SK-N-SH treated with all-trans-retinoic acid at 6 μM for 48 hours (cell line): ENCODE measurements at regions not wholly inside any gene's neighbourhood (a gene's known extent, or its start where the extent isn't known, plus 50 kb on each side); places are given as distances from the start of the nearest gene placed in this dataset.

Experiments used
- ATAC-seq: fragments of 200-7000 bp; cut with Tn5 transposase; 3 replicates; pipeline ENCODE4 v1.9.1; 2020; ENCODE audit warnings: mild to moderate bottlenecking, moderate library complexity
- ARNTL ChIP-seq: fragments of 450-650 bp; formaldehyde crosslinking; IDR thresholded peaks from 2 replicates; pipeline ENCODE4 v1.5.0; 2020; ENCODE audit warnings: low read depth, mild to moderate bottlenecking, moderate library complexity, borderline replicate concordance
- BACH2 ChIP-seq: fragments of 250-450 bp; sonication (Bioruptor Pico); IDR thresholded peaks from 2 replicates; pipeline ENCODE4 v1.9.0; 2021; ENCODE audit warnings: mild to moderate bottlenecking, borderline replicate concordance
- CSDC2 ChIP-seq: fragments of 250-450 bp; sonication (Bioruptor Pico); IDR thresholded peaks from 2 replicates; pipeline ENCODE4 v1.5.0; 2020; ENCODE audit warnings: mild to moderate bottlenecking, moderate library complexity
- CSRNP3 ChIP-seq: fragments of 250-450 bp; sonication (Bioruptor Pico); IDR thresholded peaks from 2 replicates; pipeline ENCODE4 v1.5.1; 2021; ENCODE audit warnings: mild to moderate bottlenecking, moderate library complexity
- ESRRG ChIP-seq: fragments of 250-450 bp; sonication (Bioruptor Pico); IDR thresholded peaks from 2 replicates; pipeline ENCODE4 v1.6.1; 2021; ENCODE audit warnings: mild to moderate bottlenecking
- GLIS3 ChIP-seq: fragments of 250-450 bp; sonication (Bioruptor Pico); IDR thresholded peaks from 2 replicates; pipeline ENCODE4 v1.5.0; 2020; ENCODE audit warnings: mild to moderate bottlenecking, moderate library complexity
- ISL1 ChIP-seq: fragments of 250-450 bp; sonication (Bioruptor Pico); IDR thresholded peaks from 2 replicates; pipeline ENCODE4 v2.1.2; 2022; ENCODE audit warnings: mild to moderate bottlenecking, moderate library complexity
- OSR1 ChIP-seq: fragments of 250-450 bp; sonication (Bioruptor Pico); IDR thresholded peaks from 2 replicates; pipeline ENCODE4 v1.8.0; 2022; ENCODE audit warnings: moderate library complexity, mild to moderate bottlenecking, inconsistent platforms
- PATZ1 ChIP-seq: fragments of 250-450 bp; sonication (Bioruptor Pico); IDR thresholded peaks from 2 replicates; pipeline ENCODE4 v1.8.0; 2020; ENCODE audit warnings: mild to moderate bottlenecking, moderate library complexity, borderline replicate concordance
- PPARA ChIP-seq: fragments of 250-450 bp; sonication (Bioruptor Pico); IDR thresholded peaks from 2 replicates; pipeline ENCODE4 v1.5.0; 2020; ENCODE audit warnings: mild to moderate bottlenecking, borderline replicate concordance
- RARB ChIP-seq: fragments of 250-450 bp; sonication (Bioruptor Pico); IDR thresholded peaks from 2 replicates; pipeline ENCODE4 v1.8.0; 2021; ENCODE audit warnings: mild to moderate bottlenecking, moderate library complexity
- SNAI2 ChIP-seq: fragments of 250-450 bp; sonication (Bioruptor Pico); IDR thresholded peaks from 2 replicates; pipeline ENCODE4 v1.5.0; 2020; ENCODE audit warnings: mild to moderate bottlenecking, moderate library complexity
- TCF4 ChIP-seq: fragments of 250-450 bp; sonication (Bioruptor Pico); IDR thresholded peaks from 2 replicates; pipeline ENCODE4 v1.8.0; 2021; ENCODE audit warnings: mild to moderate bottlenecking, moderate library complexity, borderline replicate concordance
- TOX ChIP-seq: fragments of 250-450 bp; sonication (Bioruptor Pico); IDR thresholded peaks from 2 replicates; pipeline ENCODE4 v1.8.0; 2021; ENCODE audit warnings: mild to moderate bottlenecking, moderate library complexity, borderline replicate concordance
- TSHZ2 ChIP-seq: fragments of 250-450 bp; sonication (Bioruptor Pico); IDR thresholded peaks from 2 replicates; pipeline ENCODE4 v1.5.0; 2020; ENCODE audit warnings: mild to moderate bottlenecking, moderate library complexity
- ZC3H10 ChIP-seq: fragments of 250-450 bp; sonication (Bioruptor Pico); IDR thresholded peaks from 2 replicates; pipeline ENCODE4 v1.5.1; 2021; ENCODE audit warnings: mild to moderate bottlenecking, moderate library complexity
- ZFP3 ChIP-seq: fragments of 250-450 bp; sonication (Bioruptor Pico); IDR thresholded peaks from 2 replicates; pipeline ENCODE4 v1.5.0; 2020; ENCODE audit warnings: mild to moderate bottlenecking, moderate library complexity
- ZFP30 ChIP-seq: fragments of 450-650 bp; formaldehyde crosslinking; IDR thresholded peaks from 2 replicates; pipeline ENCODE4 v1.5.0; 2022; ENCODE audit warnings: mild to moderate bottlenecking, moderate library complexity
- ZNF565 ChIP-seq: fragments of 450-650 bp; formaldehyde crosslinking; conservative IDR thresholded peaks from 2 replicates; pipeline ENCODE4 v1.5.0; 2020; ENCODE audit warnings: low read depth, mild to moderate bottlenecking, moderate library complexity
- ZNF70 ChIP-seq: fragments of 450-650 bp; formaldehyde crosslinking; IDR thresholded peaks from 2 replicates; pipeline ENCODE4 v1.5.0; 2020; ENCODE audit warnings: mild to moderate bottlenecking, moderate library complexity
- ZNF8 ChIP-seq: fragments of 450-650 bp; formaldehyde crosslinking; IDR thresholded peaks from 2 replicates; pipeline ENCODE4 v1.5.0; 2020; ENCODE audit warnings: mild to moderate bottlenecking, moderate library complexity
- TF ChIP-seq, protein P1 (sequence below): fragments of 250-450 bp; sonication (Bioruptor Pico); IDR thresholded peaks from 2 replicates; pipeline ENCODE4 v1.5.1; 2020; ENCODE audit warnings: low read depth, mild to moderate bottlenecking, moderate library complexity

- no peak for ATAC-seq
- TF ChIP-seq RARB (CRISPR knock-in tag) (no peak), BACH2 (CRISPR knock-in tag) (no peak), TCF4 (CRISPR knock-in tag) (no peak), ZNF8 (CRISPR knock-in tag) (no peak), ZC3H10 (CRISPR knock-in tag) (no peak), PPARA (CRISPR knock-in tag) (no peak), ZFP30 (CRISPR knock-in tag) (no peak), CSRNP3 (no peak), TOX (CRISPR knock-in tag) (no peak), ARNTL (no peak), ZNF70 (CRISPR knock-in tag) (no peak), CSDC2 (no peak), OSR1 (CRISPR knock-in tag) (no peak), ZNF565 (CRISPR knock-in tag) (no peak), TSHZ2 (CRISPR knock-in tag) (no peak), GLIS3 (CRISPR knock-in tag) (no peak), ESRRG (CRISPR knock-in tag) (no peak)
- TF ChIP-seq, protein P1, sequence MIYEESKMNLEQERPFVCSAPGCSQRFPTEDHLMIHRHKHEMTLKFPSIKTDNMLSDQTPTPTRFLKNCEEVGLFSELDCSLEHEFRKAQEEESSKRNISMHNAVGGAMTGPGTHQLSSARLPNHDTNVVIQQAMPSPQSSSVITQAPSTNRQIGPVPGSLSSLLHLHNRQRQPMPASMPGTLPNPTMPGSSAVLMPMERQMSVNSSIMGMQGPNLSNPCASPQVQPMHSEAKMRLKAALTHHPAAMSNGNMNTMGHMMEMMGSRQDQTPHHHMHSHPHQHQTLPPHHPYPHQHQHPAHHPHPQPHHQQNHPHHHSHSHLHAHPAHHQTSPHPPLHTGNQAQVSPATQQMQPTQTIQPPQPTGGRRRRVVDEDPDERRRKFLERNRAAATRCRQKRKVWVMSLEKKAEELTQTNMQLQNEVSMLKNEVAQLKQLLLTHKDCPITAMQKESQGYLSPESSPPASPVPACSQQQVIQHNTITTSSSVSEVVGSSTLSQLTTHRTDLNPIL: no peak
These were observed 105.5 kb upstream of the PRLR start for GRCh38 chr5:35335752-35336151.

GRCh38 chr5:35333366-35333765 lies 103.1 kb upstream of the PRLR start:
- ATAC-seq: no peak
- TF ChIP-seq ZFP30 (CRISPR knock-in tag) (no peak), GLIS3 (CRISPR knock-in tag) (no peak), RARB (CRISPR knock-in tag) (no peak)

- TF ChIP-seq ISL1 (CRISPR knock-in tag) (no peak), ZFP30 (CRISPR knock-in tag) (no peak), CSRNP3 (no peak), CSDC2 (no peak), TCF4 (CRISPR knock-in tag) (no peak)
- ATAC-seq: no peak
These were observed 102.0 kb upstream of the PRLR start for GRCh38 chr5:35331956-35332950.

GRCh38 chr5:35325836-35326235 lies 95.5 kb upstream of the PRLR start:
- ATAC-seq: no peak
- TF ChIP-seq ARNTL: no peak
- no peak for TF ChIP-seq ESRRG (CRISPR knock-in tag)
- no peak for TF ChIP-seq ISL1 (CRISPR knock-in tag)
- no peak for TF ChIP-seq ZNF8 (CRISPR knock-in tag)
- no peak for TF ChIP-seq OSR1 (CRISPR knock-in tag)
- TF ChIP-seq GLIS3 (CRISPR knock-in tag): no peak
- TF ChIP-seq ZC3H10 (CRISPR knock-in tag): no peak
- TF ChIP-seq PPARA (CRISPR knock-in tag): no peak
- TF ChIP-seq ZFP3 (CRISPR knock-in tag): no peak
- TF ChIP-seq PATZ1 (CRISPR knock-in tag): no peak
- no peak for TF ChIP-seq CSDC2
- TF ChIP-seq TOX (CRISPR knock-in tag): no peak
- no peak for TF ChIP-seq SNAI2 (CRISPR knock-in tag)
- TF ChIP-seq ZNF70 (CRISPR knock-in tag): no peak
- TF ChIP-seq TCF4 (CRISPR knock-in tag): no peak
- TF ChIP-seq TSHZ2 (CRISPR knock-in tag): no peak
